ENCODE measurements at regions not wholly inside any gene's neighbourhood (a gene's known extent, or its start where the extent isn't known, plus 50 kb on each side); places are given as distances from the start of the nearest gene placed in this dataset.

GRCh38 chr5:147168578-147169327, 66.1 kb upstream of the STK32A start:
- POLR2A ChIA-PET = no interaction called here
- H3K4me2 ChIP-seq (ENCODE audit: low read length) = no peak overlapping the region
- no peak overlapping the region for H3K9ac ChIP-seq (ENCODE audit: low read length)
- no peaks in the 10 kb centered on the region for H4K20me1 ChIP-seq (ENCODE audit: insufficient read depth)
- peaks cover 18% of the 10 kb centered on the region for H3K27me3 ChIP-seq (ENCODE audit: insufficient read depth, low read length)
- intact Hi-C loops (cut with micrococcal nuclease) = no loop called here
- ATAC-seq (no peak), DNase-seq (ENCODE audit: low read depth, low spot score) (no peak)
- no peaks in the 10 kb centered on the region; a peak in 2 of 4 replicates for H3K4me1 ChIP-seq (ENCODE audit: control insufficient read depth in 1 of 2, insufficient read depth in 2 of 2, low read length in 2 of 2)
- H3K27ac ChIP-seq (ENCODE audit: low read depth, low read length) = no peak overlapping the region
- TF ChIP-seq JUND (IDR thresholded peaks at IDR 0.05) (no peak), ZFX (IDR thresholded peaks at IDR 0.05) (no peak), RAD21 (IDR thresholded peaks at IDR 0.05; ENCODE audit: low read depth) (no peak), ZBTB33 (IDR thresholded peaks at IDR 0.05; ENCODE audit: extremely low read depth, insufficient replicate concordance, low read length) (no peak), MAX (IDR thresholded peaks at IDR 0.05) (no peak), CBX3 (IDR thresholded peaks at IDR 0.05; ENCODE audit: low read depth) (no peak), POLR2AphosphoS5 (IDR thresholded peaks at IDR 0.05; ENCODE audit: low read depth, low read length) (no peak), CEBPB (IDR thresholded peaks at IDR 0.05; ENCODE audit: low read depth) (no peak), EZH2phosphoT487 (IDR thresholded peaks at IDR 0.05; ENCODE audit: borderline replicate concordance) (no peak), SP1 (IDR thresholded peaks at IDR 0.05; ENCODE audit: low read depth) (no peak), ATF3 (IDR thresholded peaks at IDR 0.05) (no peak), SRF (IDR thresholded peaks at IDR 0.05; ENCODE audit: low read depth) (no peak), FOSL1 (IDR thresholded peaks at IDR 0.05; ENCODE audit: low read depth) (no peak)
- BruUV-seq (replicated peaks) = no TSS peak
- no peaks in the 10 kb centered on the region for H3K36me3 ChIP-seq (ENCODE audit: control insufficient read depth in 1 of 2, insufficient read depth in 2 of 2, low read length in 2 of 2)
- no peak overlapping the region for H2AFZ ChIP-seq (ENCODE audit: low read depth, low read length, poor library complexity, severe bottlenecking)
- RAD21 ChIA-PET (ENCODE audit: low non-redundant PET in 1 of 2, low total read pairs in 2 of 2, uncharacterized antibody in 2 of 2, unreplicated experiment in 2 of 2) = interaction anchor here in 1 of 2 experiments (0.7 kb wide), 1 partner anchor 198 kb away, joined by 3 read pairs; no protein-coding TSS in a partner anchor
- CTCF ChIA-PET = no interaction called here
- H3K4me3 ChIP-seq (replicated peaks in 1 of 2; ENCODE audit: low read depth in 1 of 2, low read length in 2 of 2) = no peak overlapping the region
- no peaks in the 10 kb centered on the region for H3K79me2 ChIP-seq (ENCODE audit: insufficient read depth, low read length)
- H3K9me3 ChIP-seq (ENCODE audit: control insufficient read depth in 1 of 2, insufficient read depth in 1 of 2, low read depth in 1 of 2, low read length in 2 of 2) = no peaks in the 10 kb centered on the region
- no peaks in the 10 kb centered on the region for H3K9me2 ChIP-seq (ENCODE audit: insufficient read depth)
